ENCODE measurements at regions not wholly inside any gene's neighbourhood (a gene's known extent, or its start where the extent isn't known, plus 50 kb on each side); places are given as distances from the start of the nearest gene placed in this dataset.

DNA sequence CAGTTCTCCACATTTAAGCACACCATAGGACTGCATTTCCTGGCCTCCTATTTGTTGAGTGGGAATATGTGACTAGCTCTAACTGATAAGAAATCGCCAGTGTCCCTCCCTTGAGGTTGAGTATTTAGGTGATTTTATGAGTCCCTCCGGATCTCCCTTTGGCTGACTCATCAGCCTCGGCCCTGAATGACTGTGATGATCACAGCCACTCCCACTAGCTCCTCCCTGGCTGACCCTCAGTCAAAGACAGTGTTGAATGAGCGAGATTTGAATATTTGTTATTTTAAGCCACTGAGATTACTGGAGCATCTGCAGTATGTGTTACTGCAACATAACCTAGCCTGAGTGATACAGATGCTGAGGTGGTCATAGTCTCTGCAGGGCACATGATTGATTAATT, 515.3 kb downstream of the EPHB1 start:
- no peak for DNase-seq

GRCh38 chr3:135311699-135312098, 516.6 kb downstream of the EPHB1 start:
- no peak for DNase-seq

GRCh38 chr3:135314237-135314636, 519.2 kb downstream of the EPHB1 start:
- no peak for DNase-seq

DNA sequence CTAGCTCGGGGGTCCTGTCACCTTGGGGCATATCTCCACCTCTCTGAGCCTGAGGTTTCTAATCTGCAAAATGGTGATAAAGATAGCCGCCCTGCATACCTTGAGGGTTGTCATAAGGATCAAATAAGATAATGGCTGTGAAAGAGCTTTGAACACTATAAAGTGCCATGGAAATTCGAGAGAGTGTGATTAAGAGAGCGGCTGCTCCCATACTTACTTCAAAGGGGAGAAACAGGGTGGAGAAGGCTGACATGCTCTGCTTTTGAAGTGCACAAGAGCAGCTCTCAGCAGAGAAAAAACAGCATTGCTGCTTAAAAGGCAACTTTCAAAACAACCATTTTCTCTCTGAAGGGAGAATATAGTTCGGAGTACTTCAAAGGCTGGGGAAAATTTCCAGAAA, 529.2 kb downstream of the EPHB1 start:
- DNase-seq = no peak

- DNase-seq = no peak
These were observed 530.0 kb downstream of the EPHB1 start for GRCh38 chr3:135325096-135325495.

DNA sequence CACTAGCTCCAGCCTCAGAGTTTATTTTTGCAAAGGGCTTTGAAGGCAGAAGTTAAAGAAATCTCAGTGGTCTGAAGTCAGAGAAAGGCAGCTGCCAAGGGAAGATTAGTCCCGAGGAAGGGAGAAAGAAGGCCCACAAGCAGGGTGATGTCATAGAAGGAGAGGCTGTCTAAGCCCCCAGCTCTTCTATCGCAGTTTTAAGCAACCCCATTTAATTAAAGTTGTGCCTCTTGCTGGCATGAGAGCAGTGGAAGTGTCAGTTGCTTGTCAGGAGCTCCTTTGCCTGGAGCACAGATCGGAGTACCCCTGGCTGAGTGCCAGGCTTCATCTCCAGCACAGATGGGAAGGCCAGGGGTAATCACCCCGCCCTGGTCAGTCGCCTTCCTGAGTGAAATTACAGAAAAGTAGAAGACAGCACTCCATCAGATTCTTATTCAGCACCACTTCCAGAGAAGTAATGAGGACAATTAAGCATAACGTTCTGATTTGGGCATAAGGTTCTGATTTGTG, 530.7 kb downstream of the EPHB1 start:
- no peak for DNase-seq

GRCh38 chr3:135326851-135327250, 531.8 kb downstream of the EPHB1 start:
- no peak for DNase-seq

DNA sequence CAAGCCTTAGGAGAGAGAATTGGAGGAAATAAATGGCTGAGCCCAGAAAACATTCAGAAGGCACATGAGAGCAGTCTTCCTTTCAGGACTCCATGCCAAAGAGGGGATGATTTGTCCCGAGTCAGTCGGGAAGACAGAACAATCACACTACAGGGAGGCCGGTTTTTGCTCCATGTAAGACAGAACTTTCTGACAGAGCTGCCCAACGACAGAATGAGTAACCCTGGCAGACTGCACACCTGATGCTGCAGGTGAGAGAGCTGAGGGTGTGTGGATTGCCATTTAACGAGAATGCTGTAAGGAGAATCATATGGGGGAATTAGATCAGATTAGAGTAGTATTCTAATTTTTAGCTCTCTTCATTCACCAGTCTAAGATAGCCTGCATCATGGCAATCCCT, 533.0 kb downstream of the EPHB1 start:
- no peak for DNase-seq

DNA sequence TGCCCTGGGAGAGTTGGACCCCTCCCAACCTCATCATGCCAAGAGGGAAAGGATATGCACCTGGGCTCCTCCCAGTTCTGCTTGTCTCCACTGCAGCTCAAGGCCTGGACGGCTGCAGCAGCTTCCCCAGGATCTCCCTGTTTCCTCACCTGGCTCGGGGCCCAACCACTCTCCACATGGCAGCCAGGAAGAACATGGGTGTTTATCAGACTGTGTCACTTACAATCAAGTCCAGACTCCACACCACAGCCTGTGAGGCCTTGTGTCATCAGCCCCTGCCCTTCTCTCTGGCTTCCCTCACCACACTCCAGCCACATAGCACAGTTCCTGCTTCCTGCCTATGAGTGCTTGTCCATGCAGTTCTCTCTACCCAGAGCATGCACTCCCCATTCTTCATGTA, 534.4 kb downstream of the EPHB1 start:
- no peak for DNase-seq

DNA sequence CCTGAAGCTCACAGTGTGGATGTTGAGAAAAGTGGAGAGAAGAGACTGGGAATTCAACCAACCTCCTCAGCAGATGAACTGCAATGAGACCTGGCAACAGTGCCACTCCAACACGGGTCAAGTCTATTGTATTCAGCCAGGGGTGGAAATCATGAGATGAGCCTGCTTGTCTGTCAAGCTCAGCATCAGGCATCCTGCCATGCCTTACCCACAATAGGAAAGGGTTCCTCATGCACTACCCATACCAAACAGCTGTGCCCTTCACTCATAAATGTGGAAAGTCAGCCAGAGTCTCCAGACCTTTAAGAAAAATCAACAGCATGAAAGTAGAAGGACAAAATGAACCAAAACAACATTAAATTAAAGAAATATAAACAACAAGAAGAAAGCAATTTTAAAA, 542.1 kb downstream of the EPHB1 start:
- no peak for DNase-seq

DNA sequence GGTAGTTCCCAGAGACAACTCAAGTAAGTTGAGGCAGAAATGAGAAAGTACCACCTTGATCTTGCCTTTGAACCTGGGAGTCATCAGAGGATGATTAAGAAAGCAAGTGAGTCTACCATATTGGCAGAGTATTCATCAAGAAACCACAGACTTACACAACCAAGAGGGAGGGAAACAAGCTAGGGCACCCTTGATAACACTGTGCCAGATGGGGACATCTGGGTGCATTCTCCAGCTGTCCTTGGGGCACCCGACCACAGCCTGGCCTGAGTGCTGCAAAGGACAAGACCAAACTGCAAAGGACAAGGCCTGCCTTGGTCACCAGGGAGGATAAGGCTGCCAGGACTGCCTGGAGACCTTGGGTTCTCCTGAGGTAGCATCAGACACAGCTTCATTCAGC, 553.6 kb downstream of the EPHB1 start:
- DNase-seq = no peak

DNA sequence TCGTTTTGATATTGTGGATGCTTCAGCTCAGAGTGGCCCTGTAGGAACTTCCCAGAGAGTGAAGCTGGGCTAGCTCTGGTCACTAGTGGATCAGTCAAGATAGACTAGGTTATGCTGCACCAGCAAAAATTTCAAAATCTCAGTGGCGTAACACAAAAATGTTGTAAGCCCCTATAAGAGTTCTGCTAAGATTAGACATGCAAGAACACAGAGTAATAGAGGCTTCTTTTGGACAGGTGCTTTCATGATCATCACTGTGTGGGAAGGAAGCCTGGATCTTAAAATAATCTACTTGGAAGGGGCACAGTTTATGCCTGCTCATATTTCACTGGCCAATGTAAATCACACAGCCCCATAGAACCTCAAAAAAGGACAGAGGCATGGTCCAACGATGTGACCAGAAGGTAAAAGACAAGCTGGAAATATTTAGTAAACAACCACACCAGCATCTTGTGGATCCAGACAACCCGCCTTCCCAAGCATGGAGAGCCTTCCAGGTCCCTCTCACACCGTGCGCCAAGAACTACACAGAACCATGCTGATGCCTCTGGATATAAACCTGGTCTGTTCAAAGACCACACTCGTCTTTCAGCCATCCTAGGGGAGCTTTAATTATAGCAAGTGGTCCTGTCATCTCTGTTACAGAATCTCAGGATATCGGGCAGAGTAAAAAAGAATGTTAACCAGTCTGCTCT, 554.3 kb downstream of the EPHB1 start:
- DNase-seq = no peak

DNA sequence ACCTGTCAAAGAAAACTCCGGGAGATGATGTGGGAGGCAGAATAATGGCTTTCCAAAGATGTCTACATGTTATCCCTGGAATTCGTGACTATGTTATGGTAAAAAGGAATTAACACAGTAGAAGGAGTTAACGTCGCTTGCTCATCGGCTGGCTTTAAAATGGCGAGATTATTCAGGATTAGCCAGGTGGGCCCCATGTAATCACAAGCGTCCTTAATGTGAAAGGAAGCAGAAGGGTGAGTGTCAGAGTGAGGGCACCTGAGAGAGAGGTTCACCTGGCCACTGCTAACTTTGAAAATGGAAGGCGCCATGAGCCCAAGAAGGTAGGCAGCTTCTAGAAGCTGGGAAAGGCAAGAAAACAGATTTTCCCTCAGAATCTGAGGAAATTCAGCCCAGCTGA, 557.2 kb downstream of the EPHB1 start:
- DNase-seq = no peak

GRCh38 chr3:135362889-135363288, 567.8 kb downstream of the EPHB1 start:
- no peak for DNase-seq

DNA sequence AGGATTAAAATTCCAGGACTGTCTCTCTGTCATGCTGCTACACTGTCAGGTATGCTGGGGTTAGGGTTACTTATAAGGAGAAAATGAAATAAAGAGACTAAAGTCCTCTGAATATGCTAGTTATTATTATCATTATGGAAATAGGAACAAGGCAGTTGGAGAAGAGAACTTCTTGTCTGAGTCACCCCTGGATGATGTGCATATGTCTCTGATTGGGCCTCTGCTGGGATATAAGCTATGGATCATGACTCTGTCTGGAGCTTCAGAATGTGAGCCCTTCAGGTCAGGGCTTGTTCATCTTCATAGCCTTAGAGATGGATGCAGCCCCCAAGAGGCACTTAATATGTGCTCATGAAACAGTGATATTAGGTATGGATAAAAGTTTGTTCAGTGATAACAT, 569.6 kb downstream of the EPHB1 start:
- DNase-seq = no peak

GRCh38 chr3:135366816-135367215, 571.8 kb downstream of the EPHB1 start:
- no peak for DNase-seq

GRCh38 chr3:135368316-135368715, 573.3 kb downstream of the EPHB1 start:
- DNase-seq = no peak

- DNase-seq = no peak
These were observed 573.7 kb downstream of the EPHB1 start for GRCh38 chr3:135368781-135369180.

DNA sequence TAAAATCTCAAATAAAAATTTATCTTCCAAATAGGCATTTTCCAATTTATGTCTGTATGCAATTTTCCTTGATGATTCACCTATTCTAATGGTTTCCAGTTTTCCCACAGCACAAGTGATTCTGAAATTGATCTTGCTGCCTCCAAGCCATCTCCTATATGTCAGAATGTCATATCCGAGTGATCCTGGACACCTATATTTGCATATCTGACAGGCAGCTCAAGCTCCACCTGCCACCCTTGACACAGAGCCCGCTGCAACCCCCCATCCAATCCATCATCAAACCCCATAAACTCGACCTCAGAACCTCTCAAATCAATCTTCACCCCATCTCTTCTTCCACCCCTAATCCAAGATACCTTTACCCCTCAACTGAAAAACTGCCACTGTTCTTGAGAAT, 579.5 kb downstream of the EPHB1 start:
- no peak for DNase-seq

- DNase-seq = no peak
These were observed 583.3 kb upstream of the PPP2R3A start for GRCh38 chr3:135382188-135382587.

DNA sequence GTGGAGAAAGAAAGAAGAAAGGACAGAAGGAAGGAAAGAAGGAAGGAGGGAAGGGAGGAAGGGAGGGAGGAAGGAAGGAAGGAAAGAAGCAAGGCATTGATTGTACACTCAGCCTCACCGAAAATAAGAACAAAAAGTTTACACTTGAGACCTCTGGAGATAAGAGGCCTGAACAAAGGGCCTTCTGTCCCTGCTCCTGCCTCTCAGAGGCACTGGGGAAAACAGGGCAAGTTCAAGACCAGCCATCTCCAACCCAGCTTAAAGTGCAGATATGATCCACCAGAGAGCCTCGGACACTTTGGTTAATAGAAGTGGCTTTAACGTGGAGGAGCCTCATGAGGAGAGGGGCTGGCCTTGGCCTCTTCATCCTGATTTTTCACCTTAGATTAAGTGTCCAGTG, 582.9 kb upstream of the PPP2R3A start:
- DNase-seq = no peak

DNA sequence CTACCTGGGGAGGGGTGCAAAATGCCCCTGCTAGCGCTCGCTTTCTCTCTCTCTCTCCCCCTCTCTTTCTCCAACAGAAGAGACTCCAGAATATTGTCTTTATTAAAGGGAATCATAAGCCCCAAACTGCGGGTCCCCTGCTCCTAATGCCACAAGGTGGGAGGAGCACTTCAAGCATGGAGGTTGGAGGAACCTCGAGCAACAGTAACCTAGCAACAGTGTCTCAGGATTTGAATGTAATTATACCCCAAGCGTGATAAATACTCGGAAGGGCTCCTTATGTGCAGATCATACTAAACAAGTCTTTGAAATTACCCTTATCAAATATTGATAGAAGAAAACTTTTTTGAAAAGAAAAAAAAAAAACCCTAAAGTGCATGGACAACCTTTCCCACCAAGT, 582.2 kb upstream of the PPP2R3A start:
- no peak for DNase-seq

DNA sequence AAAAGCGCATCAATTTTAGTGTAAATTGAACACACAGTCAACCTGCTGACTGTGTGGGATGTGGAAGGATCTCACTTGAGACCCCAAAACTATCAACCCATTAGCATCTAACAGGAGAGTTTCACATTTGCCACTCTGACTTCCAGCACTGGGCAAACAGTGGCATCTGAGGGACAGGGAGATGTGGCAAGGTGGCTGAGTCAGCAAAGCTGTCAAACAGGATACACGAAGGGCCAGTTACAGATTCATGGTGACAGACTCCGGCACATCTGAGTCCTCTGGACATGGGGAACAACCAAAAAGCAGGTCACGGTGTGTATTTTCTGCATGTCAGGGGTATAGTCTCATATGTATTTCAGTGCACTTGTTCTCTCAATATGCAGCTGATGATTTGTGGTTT, 573.4 kb upstream of the PPP2R3A start:
- no peak for DNase-seq

DNA sequence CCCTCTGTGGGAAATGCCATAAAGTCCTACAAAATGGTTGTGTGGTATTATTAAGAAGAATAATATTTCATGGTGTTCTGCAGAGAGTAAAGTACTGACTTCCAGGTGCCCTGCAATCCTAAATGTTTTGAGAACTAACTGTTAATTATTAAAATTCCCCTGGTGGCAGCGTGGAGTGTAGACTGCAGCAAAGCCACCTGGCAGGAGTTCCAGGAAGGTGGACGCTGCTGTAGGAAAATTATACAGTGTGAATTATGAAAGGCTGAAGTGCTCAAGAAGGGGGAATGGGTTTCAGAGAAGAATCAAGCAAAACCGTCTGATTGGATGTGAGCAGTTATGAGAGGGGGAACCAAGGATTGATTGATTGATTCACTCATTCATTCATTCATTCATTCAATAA, 572.4 kb upstream of the PPP2R3A start:
- DNase-seq = no peak

GRCh38 chr3:135393898-135394525, 571.5 kb upstream of the PPP2R3A start:
- no peak for DNase-seq
